Adrenal gland (tissue), 5 donors: ENCODE measurements at regions not wholly inside any gene's neighbourhood (a gene's known extent, or its start where the extent isn't known, plus 50 kb on each side); places are given as distances from the start of the nearest gene placed in this dataset.

Experiments
- CTCF ChIP-seq, 6 experiments: fragments of 450-650 bp in 4 of 6; fragments of 200-600 bp in 2 of 6; sonication (generic) in 1 of 6; IDR thresholded peaks; 1 replicate in 5 of 6; 2 replicates in 1 of 6; pipeline versions ENCODE4 v1.5.1 to v1.8.0; 2016 to 2021; ENCODE audit warnings: antibody characterized with exemption in 6 of 6, mild to moderate bottlenecking in 2 of 6, moderate library complexity in 1 of 6
- POLR2A ChIP-seq, 2 donors: fragments of 450-650 bp; IDR thresholded peaks; one replicate each; pipeline ENCODE4 v1.6.1; 2017; ENCODE audit warnings: antibody characterized with exemption in 2 of 2, mild to moderate bottlenecking in 2 of 2, moderate library complexity in 1 of 2
- donor health status: DM: no; HTN: no; CAD: no.

- TF ChIP-seq CTCF (IDR thresholded peaks at IDR 0.05) (no peak), POLR2A (IDR thresholded peaks at IDR 0.05) (no peak)
Measured at GRCh38 chr19:5220361-5220760, 120.3 kb downstream of the PTPRS start.
